ENCODE measurements at regions not wholly inside any gene's neighbourhood (a gene's known extent, or its start where the extent isn't known, plus 50 kb on each side); places are given as distances from the start of the nearest gene placed in this dataset.

DNA sequence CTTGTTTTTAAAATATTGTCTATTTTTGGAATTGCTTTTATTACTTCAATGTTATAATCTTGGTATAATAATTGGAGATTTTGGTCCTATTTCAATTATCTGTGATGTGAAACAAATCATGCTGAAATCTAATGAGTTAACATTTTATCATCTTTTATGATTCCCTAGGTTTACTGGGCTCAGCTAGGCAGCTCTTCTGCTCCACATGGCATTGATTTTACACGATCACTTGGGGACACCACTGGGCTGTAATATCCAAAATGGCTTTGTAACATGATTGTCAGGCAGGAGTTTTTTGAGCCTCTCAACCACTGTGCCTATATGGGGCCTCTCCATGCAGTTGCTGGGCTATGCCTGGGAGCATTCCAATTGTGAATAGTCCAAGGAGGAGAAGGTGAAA is 163.3 kb downstream of the PYDC2 start:
- no peak overlapping the region for H3K9ac ChIP-seq (ENCODE audit: low read length)
- no peak overlapping the region for H3K4me3 ChIP-seq (ENCODE audit: low read length)
- no peak for TF ChIP-seq EZH2phosphoT487 (IDR thresholded peaks at IDR 0.05; ENCODE audit: low read depth)
- TF ChIP-seq, protein P1, sequence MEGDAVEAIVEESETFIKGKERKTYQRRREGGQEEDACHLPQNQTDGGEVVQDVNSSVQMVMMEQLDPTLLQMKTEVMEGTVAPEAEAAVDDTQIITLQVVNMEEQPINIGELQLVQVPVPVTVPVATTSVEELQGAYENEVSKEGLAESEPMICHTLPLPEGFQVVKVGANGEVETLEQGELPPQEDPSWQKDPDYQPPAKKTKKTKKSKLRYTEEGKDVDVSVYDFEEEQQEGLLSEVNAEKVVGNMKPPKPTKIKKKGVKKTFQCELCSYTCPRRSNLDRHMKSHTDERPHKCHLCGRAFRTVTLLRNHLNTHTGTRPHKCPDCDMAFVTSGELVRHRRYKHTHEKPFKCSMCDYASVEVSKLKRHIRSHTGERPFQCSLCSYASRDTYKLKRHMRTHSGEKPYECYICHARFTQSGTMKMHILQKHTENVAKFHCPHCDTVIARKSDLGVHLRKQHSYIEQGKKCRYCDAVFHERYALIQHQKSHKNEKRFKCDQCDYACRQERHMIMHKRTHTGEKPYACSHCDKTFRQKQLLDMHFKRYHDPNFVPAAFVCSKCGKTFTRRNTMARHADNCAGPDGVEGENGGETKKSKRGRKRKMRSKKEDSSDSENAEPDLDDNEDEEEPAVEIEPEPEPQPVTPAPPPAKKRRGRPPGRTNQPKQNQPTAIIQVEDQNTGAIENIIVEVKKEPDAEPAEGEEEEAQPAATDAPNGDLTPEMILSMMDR (IDR thresholded peaks at IDR 0.05; ENCODE audit: low read depth, low read length) = no peak
- no peaks in the 10 kb centered on the region for H3K27me3 ChIP-seq (ENCODE audit: low read depth, low read length)
- H3K4me1 ChIP-seq (ENCODE audit: low read length) = no peaks in the 10 kb centered on the region; the same call in 1 of the 2 replicates
- no peak overlapping the region for H3K4me2 ChIP-seq (ENCODE audit: low read length)
- H2AFZ ChIP-seq (ENCODE audit: low read depth, low read length) = no peak overlapping the region
- no peaks in the 10 kb centered on the region for H4K20me1 ChIP-seq (ENCODE audit: insufficient read depth, low read length)
- H3K79me2 ChIP-seq (ENCODE audit: low read length) = no peaks in the 10 kb centered on the region
- H3K27ac ChIP-seq (ENCODE audit: low read length) = no peak overlapping the region
- no peaks in the 10 kb centered on the region for H3K9me3 ChIP-seq (ENCODE audit: insufficient read depth, low read length)
- H3K36me3 ChIP-seq (replicated peaks; ENCODE audit: low read depth, low read length) = no peaks in the 10 kb centered on the region

DNA sequence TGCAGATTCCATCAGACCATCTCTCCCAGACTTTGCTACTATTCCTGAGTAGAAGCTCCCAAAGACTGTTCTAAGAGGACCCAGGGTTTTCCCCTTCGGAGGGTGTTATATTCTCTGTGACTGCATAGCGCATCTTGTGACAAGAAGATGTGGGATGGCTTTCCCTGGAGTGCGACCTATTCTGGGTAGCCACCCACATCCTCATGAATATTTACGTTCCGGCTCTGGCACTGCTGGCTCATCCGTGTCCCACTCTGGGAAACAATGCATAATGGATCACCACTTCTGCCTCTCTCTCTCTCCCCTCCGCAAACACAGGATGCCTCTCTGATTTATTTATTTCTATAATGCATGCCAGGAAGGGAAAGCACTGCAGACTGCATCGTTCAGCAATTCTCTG is 166.1 kb downstream of the PYDC2 start:
- Histone ChIP-seq H3K4me2 (ENCODE audit: low read length) (no peak overlapping the region), H4K20me1 (ENCODE audit: insufficient read depth, low read length) (no peaks in the 10 kb centered on the region), H3K27ac (ENCODE audit: low read length) (no peak overlapping the region), H3K27me3 (ENCODE audit: low read depth, low read length) (no peaks in the 10 kb centered on the region), H3K9ac (ENCODE audit: low read length) (no peak overlapping the region), H3K36me3 (replicated peaks; ENCODE audit: low read depth, low read length) (no peaks in the 10 kb centered on the region), H3K9me3 (ENCODE audit: insufficient read depth, low read length) (no peaks in the 10 kb centered on the region), H3K79me2 (ENCODE audit: low read length) (no peaks in the 10 kb centered on the region), H3K4me3 (ENCODE audit: low read length) (no peak overlapping the region), H3K4me1 (ENCODE audit: low read length) (no peaks in the 10 kb centered on the region; the same call in 1 of the 2 replicates), H2AFZ (ENCODE audit: low read depth, low read length) (no peak overlapping the region)
- TF ChIP-seq EZH2phosphoT487 (IDR thresholded peaks at IDR 0.05; ENCODE audit: low read depth) = no peak
- TF ChIP-seq, protein P1 (IDR thresholded peaks at IDR 0.05; ENCODE audit: low read depth, low read length) = no peak

DNA sequence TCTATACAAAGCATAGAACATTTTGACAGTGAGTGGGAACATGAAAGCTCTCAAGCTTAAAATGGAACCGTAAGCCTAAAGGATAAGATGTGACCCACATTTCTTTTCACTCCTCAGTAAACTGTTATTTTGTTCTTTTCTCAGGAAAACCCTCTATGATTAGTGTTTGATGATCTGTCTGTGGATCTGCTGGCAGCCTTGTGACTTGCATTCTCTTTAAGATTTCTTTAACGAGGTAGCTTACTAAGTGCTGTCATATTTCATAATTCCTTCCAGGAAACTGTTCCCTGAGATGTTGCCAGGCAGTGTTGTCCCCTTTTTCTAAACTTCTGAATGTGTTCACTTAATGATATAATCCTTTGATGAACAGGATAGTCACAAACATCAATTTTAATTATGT is 167.6 kb downstream of the PYDC2 start:
- no peaks in the 10 kb centered on the region for H3K79me2 ChIP-seq (ENCODE audit: low read length)
- H3K27me3 ChIP-seq (ENCODE audit: low read depth, low read length) = no peaks in the 10 kb centered on the region
- no peak overlapping the region for H3K27ac ChIP-seq (ENCODE audit: low read length)
- H3K9me3 ChIP-seq (ENCODE audit: insufficient read depth, low read length) = no peaks in the 10 kb centered on the region
- H3K9ac ChIP-seq (ENCODE audit: low read length) = no peak overlapping the region
- H3K36me3 ChIP-seq (replicated peaks; ENCODE audit: low read depth, low read length) = no peaks in the 10 kb centered on the region
- TF ChIP-seq, protein P1 (IDR thresholded peaks at IDR 0.05; ENCODE audit: low read depth, low read length) = no peak
- TF ChIP-seq EZH2phosphoT487 (IDR thresholded peaks at IDR 0.05; ENCODE audit: low read depth) = no peak
- no peak overlapping the region for H3K4me2 ChIP-seq (ENCODE audit: low read length)
- H3K4me3 ChIP-seq (ENCODE audit: low read length) = no peak overlapping the region
- no peaks in the 10 kb centered on the region; the same call in 1 of the 2 replicates for H3K4me1 ChIP-seq (ENCODE audit: low read length)
- no peaks in the 10 kb centered on the region for H4K20me1 ChIP-seq (ENCODE audit: insufficient read depth, low read length)
- H2AFZ ChIP-seq (ENCODE audit: low read depth, low read length) = no peak overlapping the region

DNA sequence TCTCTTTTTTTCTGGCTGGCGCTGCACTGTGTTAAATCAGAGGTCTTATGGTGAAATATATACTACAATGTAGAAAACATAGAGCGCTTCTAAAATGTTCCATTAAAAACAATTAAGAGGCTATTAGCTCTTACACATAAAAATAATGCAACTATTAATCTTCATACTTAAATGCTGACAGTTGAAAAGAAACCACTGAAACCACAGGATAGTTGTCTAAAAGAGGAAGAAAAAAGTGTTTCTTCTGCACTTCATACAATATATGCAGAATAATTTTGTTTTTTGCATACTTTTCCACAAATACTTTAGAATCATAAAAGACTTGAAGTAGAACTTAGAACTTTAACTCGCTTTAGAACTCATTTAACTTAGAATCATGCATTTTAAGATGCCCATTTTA is 170.5 kb downstream of the PYDC2 start:
- no peaks in the 10 kb centered on the region for H3K36me3 ChIP-seq (replicated peaks; ENCODE audit: low read depth, low read length)
- no peaks in the 10 kb centered on the region for H3K4me1 ChIP-seq (ENCODE audit: low read length)
- TF ChIP-seq EZH2phosphoT487 (IDR thresholded peaks at IDR 0.05; ENCODE audit: low read depth) = no peak
- TF ChIP-seq, protein P1 (IDR thresholded peaks at IDR 0.05; ENCODE audit: low read depth, low read length) = no peak
- no peak overlapping the region for H3K27ac ChIP-seq (ENCODE audit: low read length)
- no peaks in the 10 kb centered on the region for H3K27me3 ChIP-seq (ENCODE audit: low read depth, low read length)
- no peak overlapping the region for H3K4me3 ChIP-seq (ENCODE audit: low read length)
- no peaks in the 10 kb centered on the region for H4K20me1 ChIP-seq (ENCODE audit: insufficient read depth, low read length)
- no peak overlapping the region for H3K4me2 ChIP-seq (ENCODE audit: low read length)
- no peak overlapping the region for H2AFZ ChIP-seq (ENCODE audit: low read depth, low read length)
- H3K79me2 ChIP-seq (ENCODE audit: low read length) = no peaks in the 10 kb centered on the region
- no peaks in the 10 kb centered on the region for H3K9me3 ChIP-seq (ENCODE audit: insufficient read depth, low read length)
- H3K9ac ChIP-seq (ENCODE audit: low read length) = no peak overlapping the region

All from OCI-LY3 (cell line).